ENCODE measurements at regions not wholly inside any gene's neighbourhood (a gene's known extent, or its start where the extent isn't known, plus 50 kb on each side); places are given as distances from the start of the nearest gene placed in this dataset.

GRCh38 chr5:125972706-125973105 lies 450.5 kb upstream of the GRAMD2B start (continued):
- TF ChIP-seq, protein P1, sequence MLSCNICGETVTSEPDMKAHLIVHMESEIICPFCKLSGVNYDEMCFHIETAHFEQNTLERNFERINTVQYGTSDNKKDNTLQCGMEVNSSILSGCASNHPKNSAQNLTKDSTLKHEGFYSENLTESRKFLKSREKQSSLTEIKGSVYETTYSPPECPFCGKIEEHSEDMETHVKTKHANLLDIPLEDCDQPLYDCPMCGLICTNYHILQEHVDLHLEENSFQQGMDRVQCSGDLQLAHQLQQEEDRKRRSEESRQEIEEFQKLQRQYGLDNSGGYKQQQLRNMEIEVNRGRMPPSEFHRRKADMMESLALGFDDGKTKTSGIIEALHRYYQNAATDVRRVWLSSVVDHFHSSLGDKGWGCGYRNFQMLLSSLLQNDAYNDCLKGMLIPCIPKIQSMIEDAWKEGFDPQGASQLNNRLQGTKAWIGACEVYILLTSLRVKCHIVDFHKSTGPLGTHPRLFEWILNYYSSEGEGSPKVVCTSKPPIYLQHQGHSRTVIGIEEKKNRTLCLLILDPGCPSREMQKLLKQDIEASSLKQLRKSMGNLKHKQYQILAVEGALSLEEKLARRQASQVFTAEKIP (CRISPR knock-in tag; IDR thresholded peaks at IDR 0.05; ENCODE audit: borderline replicate concordance) = no peak
- TF ChIP-seq ZNF263 (CRISPR knock-in tag; IDR thresholded peaks at IDR 0.05) = no peak

DNA sequence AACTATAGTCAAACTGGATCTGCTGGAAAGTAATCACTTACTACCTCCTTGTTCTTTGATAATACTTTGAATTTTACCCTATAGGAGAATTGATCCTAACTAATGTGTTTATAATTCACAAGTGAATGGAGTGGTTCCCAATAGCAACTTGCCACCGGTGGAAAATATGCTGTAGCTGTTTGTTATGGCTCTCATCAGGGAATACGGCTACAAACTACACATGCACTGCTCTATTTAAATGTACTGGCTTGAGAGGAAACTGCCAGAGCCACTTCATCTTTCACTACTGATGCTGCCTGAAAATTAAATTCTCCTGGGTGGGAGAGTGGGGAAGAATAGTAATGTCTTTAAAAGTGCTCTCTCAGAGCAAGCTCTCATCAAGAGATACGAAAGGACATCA lies 448.5 kb upstream of the GRAMD2B start:
- ChIA-PET CTCF (ENCODE audit: low intra/inter-chr PET ratio, low total read pairs) (no interaction called here), POLR2A (no interaction called here)
- ATAC-seq = no peak
- H3K9me3 ChIP-seq (ENCODE audit: low read length) = no peaks in the 10 kb centered on the region
- H3K9ac ChIP-seq (ENCODE audit: insufficient read depth, low read depth, low read length) = no peak overlapping the region
- TF ChIP-seq HNRNPL (IDR thresholded peaks at IDR 0.05; ENCODE audit: low read depth, low read length) (no peak), ZNF468 (CRISPR knock-in tag; IDR thresholded peaks at IDR 0.05) (no peak), ZSCAN22 (CRISPR knock-in tag; IDR thresholded peaks at IDR 0.05) (no peak), GMEB2 (CRISPR knock-in tag; IDR thresholded peaks at IDR 0.05; ENCODE audit: low read depth) (no peak), HCFC1 (IDR thresholded peaks at IDR 0.05; ENCODE audit: low read depth, low read length) (no peak), ZNF20 (CRISPR knock-in tag; IDR thresholded peaks at IDR 0.05) (no peak), ZNF850 (CRISPR knock-in tag; conservative IDR thresholded peaks at IDR 0.05) (no peak), MEIS1 (CRISPR knock-in tag; IDR thresholded peaks at IDR 0.05; ENCODE audit: borderline replicate concordance) (no peak), E2F5 (CRISPR knock-in tag; conservative IDR thresholded peaks at IDR 0.05) (no peak), GZF1 (CRISPR knock-in tag; IDR thresholded peaks at IDR 0.05) (no peak), ZBTB37 (CRISPR knock-in tag; IDR thresholded peaks at IDR 0.05) (no peak), MTA1 (CRISPR knock-in tag; IDR thresholded peaks at IDR 0.05; ENCODE audit: borderline replicate concordance) (no peak), PLRG1 (conservative IDR thresholded peaks at IDR 0.05) (no peak), MXD4 (CRISPR knock-in tag; IDR thresholded peaks at IDR 0.05) (no peak), KLF9 (CRISPR knock-in tag; IDR thresholded peaks at IDR 0.05; ENCODE audit: low read depth) (no peak)
- TF ChIP-seq, protein P2, sequence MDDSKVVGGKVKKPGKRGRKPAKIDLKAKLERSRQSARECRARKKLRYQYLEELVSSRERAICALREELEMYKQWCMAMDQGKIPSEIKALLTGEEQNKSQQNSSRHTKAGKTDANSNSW (CRISPR knock-in tag; IDR thresholded peaks at IDR 0.05; ENCODE audit: borderline replicate concordance) = no peak
- no peaks in the 10 kb centered on the region for H4K20me1 ChIP-seq (ENCODE audit: insufficient read depth, low read length)
- H3K27ac ChIP-seq (ENCODE audit: extremely low read length, insufficient read depth, low read length) = no peak overlapping the region
- no peaks in the 10 kb centered on the region for H3K27me3 ChIP-seq (ENCODE audit: control insufficient read depth in 1 of 2, insufficient read depth in 2 of 2, low read length in 2 of 2)
- no peaks in the 10 kb centered on the region for H3K36me3 ChIP-seq (replicated peaks in 1 of 2; ENCODE audit: control insufficient read depth in 1 of 2, insufficient read depth in 2 of 2, low read length in 2 of 2)
- no peaks in the 10 kb centered on the region for H3K79me2 ChIP-seq (ENCODE audit: insufficient read depth, low read length)
- intact Hi-C loops (cut with micrococcal nuclease; ENCODE audit: unreplicated experiment) = no loop called here
- no peaks in the 10 kb centered on the region for H3K4me1 ChIP-seq (ENCODE audit: insufficient read depth, low read length)
- H2AFZ ChIP-seq (ENCODE audit: low read length) = no peak overlapping the region
- in situ Hi-C loops (cut with HindIII; ENCODE audit: extremely low pct_ligation_motif_present, low pct_unique_long_range_greater_than_20kb) = no loop called here
- no peak for DNase-seq (ENCODE audit: low spot score)
- BruUV-seq (replicated peaks) = no TSS peak
- no peak overlapping the region for H3K4me3 ChIP-seq (replicated peaks in 1 of 3; ENCODE audit: insufficient read depth in 1 of 3, low read depth in 2 of 3, low read length in 3 of 3)
- WGBS (ENCODE audit: low lambda C conversion rate) = 17% methylated on average over 3 of the region's 3 CpGs
- no peak for FAIRE-seq
- no peak overlapping the region for H3K4me2 ChIP-seq (ENCODE audit: low read depth, low read length)

Data from HepG2 (cell line).